CD8-positive, alpha-beta memory T cell (primary cell): ENCODE measurements at regions not wholly inside any gene's neighbourhood (a gene's known extent, or its start where the extent isn't known, plus 50 kb on each side); places are given as distances from the start of the nearest gene placed in this dataset.
"Not testable (repeated sequence)": the region's sequence is repeated elsewhere in the genome, so short reads cannot be mapped to it uniquely, and the experiment has no call there.

Experiments
- CTCF ChIA-PET: fragments of 350-600 bp; sonication (Branson Sonifier 250); formaldehyde crosslinking; loops from one replicate; lab custom pipeline; 2021; ENCODE audit warnings: antibody characterized with exemption; lab: Charles Lee
- POLR2A ChIA-PET: fragments of 350-600 bp; sonication (Branson Sonifier 250); formaldehyde crosslinking; loops from one replicate; lab custom pipeline; 2021; ENCODE audit warnings: antibody characterized with exemption; lab: Charles Lee
- DNase-seq, 5 donors: peaks; one replicate each; pipeline versions ENCODE4 v3.0.0 to v3.0.0-alpha.2; 2020 to 2022; ENCODE audit warnings: mixed read lengths in 1 of 5
- H3K27ac ChIP-seq: one replicate; pipeline ENCODE4 v1.7.0; 2013; ENCODE audit warnings: low read depth, mild to moderate bottlenecking, low read length, moderate library complexity
- H3K27me3 ChIP-seq: 2 replicates; pipeline ENCODE4 v1.7.0; 2013; ENCODE audit warnings: low read length, mild to moderate bottlenecking; ENCODE audit not compliant: insufficient read depth, poor library complexity, severe bottlenecking
- H3K36me3 ChIP-seq: 2 replicates; pipeline ENCODE4 v1.7.0; 2013; ENCODE audit warnings: mild to moderate bottlenecking, low read length, moderate library complexity; ENCODE audit not compliant: insufficient read depth
- H3K4me1 ChIP-seq: 2 replicates; pipeline ENCODE4 v1.7.0; 2013; ENCODE audit warnings: mild to moderate bottlenecking, low read length, moderate library complexity; ENCODE audit not compliant: insufficient read depth
- H3K4me3 ChIP-seq: 2 replicates; pipeline ENCODE4 v1.7.0; 2013; ENCODE audit warnings: mild to moderate bottlenecking, low read length
- H3K9me3 ChIP-seq: 2 replicates; pipeline ENCODE4 v1.7.0; 2013; ENCODE audit warnings: mild to moderate bottlenecking, low read length
- H3K27ac Mint-ChIP-seq, 8 donors: one replicate each; pipeline ENCODE4 v1.8.0; 2020 to 2021; ENCODE audit warnings: mixed read lengths in 8 of 8, mild to moderate bottlenecking in 6 of 8, inconsistent platforms in 3 of 8, moderate library complexity in 3 of 8
- H3K27me3 Mint-ChIP-seq, 2 donors: one replicate each; pipeline ENCODE4 v1.8.0; 2020 to 2021; ENCODE audit warnings: mixed read lengths in 2 of 2, mild to moderate bottlenecking in 1 of 2, moderate library complexity in 1 of 2
- H3K36me3 Mint-ChIP-seq, 3 donors: one replicate each; pipeline ENCODE4 v1.8.0; 2020 to 2021; ENCODE audit warnings: mixed read lengths in 3 of 3, inconsistent platforms in 1 of 3, mild to moderate bottlenecking in 1 of 3
- H3K4me1 Mint-ChIP-seq, 3 donors: one replicate each; pipeline ENCODE4 v1.8.0; 2020 to 2021; ENCODE audit warnings: mixed read lengths in 3 of 3, inconsistent platforms in 1 of 3, mild to moderate bottlenecking in 1 of 3
- H3K4me3 Mint-ChIP-seq, 7 donors: one replicate each; pipeline ENCODE4 v1.8.0; 2020 to 2021; ENCODE audit warnings: mixed read lengths in 7 of 7, mild to moderate bottlenecking in 6 of 7, moderate library complexity in 4 of 7, inconsistent platforms in 2 of 7
- H3K9me3 Mint-ChIP-seq, 5 donors: one replicate each; pipeline ENCODE4 v1.8.0; 2020 to 2022; ENCODE audit warnings: mixed read lengths in 5 of 5, mild to moderate bottlenecking in 3 of 5, moderate library complexity in 2 of 5, inconsistent platforms in 1 of 5

DNA sequence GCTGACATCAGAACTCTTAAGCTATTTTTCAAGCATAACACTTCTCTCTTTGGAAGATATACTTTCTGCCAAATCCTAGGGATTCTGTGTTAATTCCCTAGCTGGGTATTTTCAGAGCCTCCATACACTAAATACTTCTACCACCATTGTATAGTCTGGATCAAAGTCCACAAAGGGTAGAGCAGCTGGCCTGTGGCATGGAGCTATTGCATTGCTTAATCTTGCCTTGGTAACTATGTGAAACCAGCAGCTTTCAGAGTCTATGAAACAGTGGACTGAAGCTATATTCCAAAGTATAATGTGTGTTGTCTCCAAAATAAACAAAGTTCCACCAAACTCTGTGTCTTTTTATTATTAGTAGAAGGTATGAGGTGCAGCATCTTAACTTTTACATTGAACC is 296.9 kb upstream of the CDH19 start:
- no peaks in the 10 kb centered on the region for H3K4me1 ChIP-seq
- no peak overlapping the region for H3K27ac Mint-ChIP-seq
- no peak overlapping the region for H3K27ac ChIP-seq
- H3K27me3 ChIP-seq, result no peaks in the 10 kb centered on the region
- H3K36me3 ChIP-seq, result no peaks in the 10 kb centered on the region
- no peaks in the 10 kb centered on the region for H3K27me3 Mint-ChIP-seq
- H3K36me3 Mint-ChIP-seq, result no peaks in the 10 kb centered on the region
- DNase-seq, result no peak
- H3K4me3 ChIP-seq, result no peak overlapping the region
- H3K9me3 ChIP-seq, result no peaks in the 10 kb centered on the region
- H3K4me3 Mint-ChIP-seq, result no peak overlapping the region
- H3K4me1 Mint-ChIP-seq, result no peaks in the 10 kb centered on the region
- peaks cover 0 to 12% (median 2%) of the 10 kb centered on the region in 5 donors for H3K9me3 Mint-ChIP-seq
- POLR2A ChIA-PET, result no interaction called here
- CTCF ChIA-PET, result no interaction called here

DNA sequence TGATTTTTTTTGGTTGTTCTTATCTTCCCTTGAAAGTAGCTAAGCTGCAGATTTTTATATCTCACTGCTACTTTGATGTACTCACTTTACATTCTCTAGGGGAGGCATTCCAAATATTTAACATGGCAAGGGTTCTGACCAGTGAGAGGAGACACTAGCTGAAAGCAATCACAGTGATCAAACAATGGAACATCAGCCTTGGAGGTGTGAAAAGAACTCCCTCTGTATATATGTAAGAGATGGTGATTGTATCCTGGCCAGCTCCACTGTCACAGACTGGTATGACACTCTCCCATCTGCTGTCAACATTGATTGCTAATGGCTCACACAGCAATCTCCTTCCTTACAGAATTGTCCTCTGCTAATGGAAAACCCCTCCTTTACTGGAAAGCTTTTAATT is 291.7 kb upstream of the CDH19 start:
- no peak for DNase-seq
- no peaks in the 10 kb centered on the region for H3K4me1 Mint-ChIP-seq
- CTCF ChIA-PET, result no interaction called here
- H3K4me3 ChIP-seq, result no peak overlapping the region
- H3K27me3 Mint-ChIP-seq, result no peaks in the 10 kb centered on the region
- no peaks in the 10 kb centered on the region for H3K9me3 ChIP-seq
- no peaks in the 10 kb centered on the region for H3K4me1 ChIP-seq
- H3K4me3 Mint-ChIP-seq, result no peak overlapping the region
- no peaks in the 10 kb centered on the region for H3K36me3 Mint-ChIP-seq
- peaks cover 0 to 12% (median 2%) of the 10 kb centered on the region in 5 donors for H3K9me3 Mint-ChIP-seq
- no peaks in the 10 kb centered on the region for H3K36me3 ChIP-seq
- H3K27me3 ChIP-seq, result no peaks in the 10 kb centered on the region
- H3K27ac Mint-ChIP-seq, result no peak overlapping the region
- H3K27ac ChIP-seq, result no peak overlapping the region
- POLR2A ChIA-PET, result no interaction called here

DNA sequence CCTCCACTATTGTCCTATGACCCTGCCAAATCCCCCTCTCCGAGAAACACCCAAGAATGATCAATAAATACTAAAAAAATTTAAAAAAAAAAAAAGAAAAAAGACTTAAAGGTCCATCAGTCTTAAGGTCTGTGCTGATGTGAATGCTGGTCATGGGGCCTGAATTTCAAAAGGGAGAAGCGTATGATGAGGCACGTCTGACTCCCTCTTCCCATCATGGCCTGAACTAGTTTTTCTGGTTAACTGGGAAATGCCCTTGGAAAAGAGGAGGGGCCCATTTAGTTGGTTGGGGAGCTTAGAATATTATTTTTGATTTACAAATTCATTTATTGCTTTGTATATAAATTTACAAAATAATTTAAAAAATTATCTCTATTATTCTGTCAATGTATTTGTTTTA is 291.0 kb upstream of the CDH19 start:
- Histone ChIP-seq H3K27ac (no peak overlapping the region), H3K9me3 (no peaks in the 10 kb centered on the region), H3K4me3 (no peak overlapping the region), H3K36me3 (no peaks in the 10 kb centered on the region), H3K4me1 (no peaks in the 10 kb centered on the region), H3K27me3 (no peaks in the 10 kb centered on the region)
- H3K4me3 Mint-ChIP-seq, result no peak overlapping the region
- H3K27ac Mint-ChIP-seq, result no peak overlapping the region
- H3K9me3 Mint-ChIP-seq, result peaks cover 0 to 12% (median 2%) of the 10 kb centered on the region in 5 donors
- no peaks in the 10 kb centered on the region for H3K36me3 Mint-ChIP-seq
- DNase-seq, result no peak
- POLR2A ChIA-PET, result no interaction called here
- no peaks in the 10 kb centered on the region for H3K27me3 Mint-ChIP-seq
- no peaks in the 10 kb centered on the region for H3K4me1 Mint-ChIP-seq
- CTCF ChIA-PET, result no interaction called here

DNA sequence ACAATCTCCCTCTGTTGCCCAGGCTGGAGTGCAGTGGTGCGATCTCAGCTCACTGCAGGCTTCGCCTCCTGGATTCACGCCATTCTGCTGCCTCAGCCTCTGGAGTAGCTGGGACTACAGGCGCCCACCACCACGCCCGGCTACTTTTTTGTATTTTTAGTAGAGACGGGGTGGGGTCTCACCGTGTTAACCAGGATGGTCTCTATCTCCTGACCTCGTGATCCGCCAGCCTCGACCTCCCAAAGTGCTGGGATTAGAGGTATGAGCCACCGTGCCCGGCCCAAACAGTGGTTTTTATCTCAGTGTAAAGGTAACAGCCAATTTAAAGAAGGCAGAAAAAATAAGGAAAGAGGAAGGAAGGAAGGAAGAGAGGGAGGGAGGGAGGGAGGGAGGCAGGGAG is 288.5 kb upstream of the CDH19 start:
- H3K27me3 Mint-ChIP-seq, H3K9me3 ChIP-seq, H3K4me1 Mint-ChIP-seq, H3K4me3 Mint-ChIP-seq, CTCF ChIA-PET, H3K27ac ChIP-seq, H3K27me3 ChIP-seq, H3K36me3 ChIP-seq, H3K36me3 Mint-ChIP-seq, H3K9me3 Mint-ChIP-seq, H3K4me1 ChIP-seq, H3K27ac Mint-ChIP-seq, DNase-seq, POLR2A ChIA-PET, H3K4me3 ChIP-seq: not testable (repeated sequence)

DNA sequence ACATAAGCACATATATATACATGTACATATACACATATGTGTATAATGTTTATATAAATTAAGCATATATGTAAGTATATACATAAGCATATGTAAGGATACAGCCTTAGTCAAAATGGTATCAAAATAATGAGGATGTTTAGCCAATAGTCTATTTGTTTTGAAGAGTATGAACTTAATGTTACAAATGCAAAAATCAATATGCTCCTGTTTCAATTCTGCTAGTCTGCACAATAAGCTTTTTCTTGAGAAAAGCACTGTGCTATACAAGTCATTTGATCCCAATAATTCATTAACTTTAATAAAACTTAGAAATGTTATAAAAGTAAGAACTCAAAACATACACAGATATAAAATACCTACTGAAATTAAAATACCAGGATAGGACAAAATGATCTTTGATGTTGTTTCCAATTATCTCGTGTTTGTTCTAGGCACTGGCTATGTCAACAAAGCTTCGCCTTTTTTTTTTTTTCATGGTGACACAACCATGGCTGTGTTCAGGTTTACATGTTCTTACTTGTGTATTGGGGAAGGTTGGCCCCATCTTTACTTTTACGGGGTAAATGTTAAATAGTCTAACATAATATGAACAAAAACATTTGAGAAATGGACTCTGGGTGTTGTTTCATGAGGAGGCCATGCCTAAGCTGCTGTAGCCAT is 271.1 kb upstream of the CDH19 start:
- no peaks in the 10 kb centered on the region for H3K27me3 Mint-ChIP-seq
- H3K27me3 ChIP-seq, result no peaks in the 10 kb centered on the region
- ChIA-PET CTCF (no interaction called here), POLR2A (no interaction called here)
- no peak overlapping the region for H3K4me3 ChIP-seq
- H3K9me3 ChIP-seq, result no peaks in the 10 kb centered on the region
- no peaks in the 10 kb centered on the region for H3K36me3 Mint-ChIP-seq
- H3K4me3 Mint-ChIP-seq, result no peak overlapping the region
- no peaks in the 10 kb centered on the region for H3K4me1 ChIP-seq
- DNase-seq, result no peak
- H3K4me1 Mint-ChIP-seq, result no peaks in the 10 kb centered on the region
- no peak overlapping the region for H3K27ac Mint-ChIP-seq
- H3K36me3 ChIP-seq, result no peaks in the 10 kb centered on the region
- H3K27ac ChIP-seq, result no peak overlapping the region
- peaks cover 0 to 5% (median 0%) of the 10 kb centered on the region in 5 donors for H3K9me3 Mint-ChIP-seq

DNA sequence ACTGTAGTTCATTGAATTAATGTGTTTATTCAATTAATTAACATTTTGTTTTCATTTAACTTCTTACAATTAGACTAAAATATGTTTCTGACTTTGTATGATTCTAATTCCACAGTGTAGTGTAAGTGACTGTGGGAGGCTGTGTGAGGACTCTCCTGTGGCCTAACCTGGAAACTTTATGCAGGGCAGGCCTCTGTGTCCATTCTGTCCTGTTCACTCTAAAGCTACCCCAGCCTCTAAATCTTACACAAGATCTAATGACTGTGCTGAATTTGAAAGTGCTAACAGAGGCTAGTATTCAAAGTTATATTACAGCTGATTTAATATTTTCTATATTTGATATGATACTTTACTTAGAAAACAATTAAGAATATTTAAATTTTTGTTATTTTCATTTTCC is 270.5 kb upstream of the CDH19 start:
- Histone ChIP-seq H3K27ac (no peak overlapping the region), H3K4me3 (no peak overlapping the region), H3K27me3 (no peaks in the 10 kb centered on the region), H3K36me3 (no peaks in the 10 kb centered on the region), H3K9me3 (no peaks in the 10 kb centered on the region), H3K4me1 (no peaks in the 10 kb centered on the region)
- Mint-ChIP-seq H3K4me3 (no peak overlapping the region), H3K27me3 (no peaks in the 10 kb centered on the region), H3K9me3 (peaks cover 0 to 10% (median 2%) of the 10 kb centered on the region in 5 donors), H3K4me1 (no peaks in the 10 kb centered on the region), H3K36me3 (no peaks in the 10 kb centered on the region), H3K27ac (no peak overlapping the region)
- POLR2A ChIA-PET, result no interaction called here
- CTCF ChIA-PET, result no interaction called here
- DNase-seq, result no peak

DNA sequence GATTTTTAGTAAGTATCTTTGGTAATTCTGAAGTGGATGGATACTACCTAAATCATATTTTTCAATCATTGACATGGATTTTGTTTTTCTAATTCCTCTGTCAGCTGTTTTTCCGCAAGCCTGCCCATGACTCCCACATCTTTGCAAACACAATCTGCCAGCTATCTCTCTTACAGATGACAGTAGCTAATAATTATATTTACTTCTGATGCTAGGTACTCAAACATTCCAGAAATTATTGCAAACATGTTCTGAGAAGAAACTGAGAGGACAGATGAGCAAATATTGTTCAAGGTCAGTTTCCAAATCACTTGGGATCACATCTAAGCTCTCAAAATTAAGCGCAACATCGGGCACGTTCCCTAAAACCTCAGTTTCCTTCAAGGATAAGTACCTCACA is 270.0 kb upstream of the CDH19 start:
- no peaks in the 10 kb centered on the region for H3K36me3 Mint-ChIP-seq
- H3K9me3 ChIP-seq, result no peaks in the 10 kb centered on the region
- DNase-seq, result no peak
- H3K36me3 ChIP-seq, result no peaks in the 10 kb centered on the region
- H3K9me3 Mint-ChIP-seq, result peaks cover 0 to 15% (median 2%) of the 10 kb centered on the region in 5 donors
- no peaks in the 10 kb centered on the region for H3K27me3 ChIP-seq
- CTCF ChIA-PET, result no interaction called here
- no peak overlapping the region for H3K27ac Mint-ChIP-seq
- no peaks in the 10 kb centered on the region for H3K4me1 Mint-ChIP-seq
- no peak overlapping the region for H3K4me3 ChIP-seq
- H3K4me3 Mint-ChIP-seq, result no peak overlapping the region
- no peak overlapping the region for H3K27ac ChIP-seq
- POLR2A ChIA-PET, result no interaction called here
- no peaks in the 10 kb centered on the region for H3K4me1 ChIP-seq
- no peaks in the 10 kb centered on the region for H3K27me3 Mint-ChIP-seq

DNA sequence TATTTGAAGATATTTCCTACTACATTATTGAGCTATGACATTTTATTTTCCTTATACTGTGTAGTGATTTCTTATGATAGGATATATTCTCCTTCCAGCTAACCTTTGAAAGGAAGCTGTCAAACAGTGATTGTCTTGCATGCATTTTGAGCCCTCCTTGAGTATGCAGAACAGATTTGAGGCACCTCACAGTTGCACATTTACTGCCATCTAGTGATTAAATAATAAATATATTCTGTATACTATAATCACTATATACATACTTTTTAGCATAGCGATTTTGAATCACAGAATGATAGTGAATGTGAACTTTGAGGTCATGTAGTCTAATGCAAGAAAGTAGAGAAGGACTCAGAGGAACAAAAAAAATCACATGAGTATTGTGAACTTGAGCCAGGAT is 268.4 kb upstream of the CDH19 start:
- no peaks in the 10 kb centered on the region for H3K9me3 ChIP-seq
- Mint-ChIP-seq H3K27me3 (no peaks in the 10 kb centered on the region), H3K4me3 (no peak overlapping the region), H3K27ac (no peak overlapping the region), H3K9me3 (peaks cover 0 to 15% (median 2%) of the 10 kb centered on the region in 5 donors), H3K4me1 (no peaks in the 10 kb centered on the region), H3K36me3 (no peaks in the 10 kb centered on the region)
- H3K27me3 ChIP-seq, result no peaks in the 10 kb centered on the region
- H3K4me3 ChIP-seq, result no peak overlapping the region
- ChIA-PET POLR2A (no interaction called here), CTCF (no interaction called here)
- no peaks in the 10 kb centered on the region for H3K4me1 ChIP-seq
- H3K36me3 ChIP-seq, result no peaks in the 10 kb centered on the region
- H3K27ac ChIP-seq, result no peak overlapping the region
- no peak for DNase-seq

DNA sequence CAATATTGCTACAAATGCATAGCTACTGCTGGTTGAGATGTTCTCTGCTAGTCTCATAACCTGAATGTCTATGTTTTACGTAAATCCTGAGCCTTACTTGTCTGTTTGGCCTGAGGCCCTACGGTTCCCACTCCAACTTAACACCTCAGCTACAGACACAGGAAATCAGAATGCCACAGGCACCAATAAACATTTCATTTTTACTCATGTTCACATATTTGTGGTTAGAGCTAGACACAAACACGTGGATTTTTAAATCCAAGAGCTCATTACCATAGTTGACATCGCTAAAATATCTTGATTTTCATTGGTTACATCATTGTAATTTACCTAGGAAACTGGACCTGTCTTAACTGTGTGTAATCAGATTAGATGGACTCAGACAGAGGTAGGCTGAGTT is 263.8 kb upstream of the CDH19 start:
- H3K36me3 Mint-ChIP-seq, result no peaks in the 10 kb centered on the region
- H3K27ac Mint-ChIP-seq, result no peak overlapping the region
- Histone ChIP-seq H3K4me1 (no peaks in the 10 kb centered on the region), H3K27ac (no peak overlapping the region), H3K9me3 (no peaks in the 10 kb centered on the region), H3K27me3 (no peaks in the 10 kb centered on the region), H3K36me3 (no peaks in the 10 kb centered on the region), H3K4me3 (no peak overlapping the region)
- no peaks in the 10 kb centered on the region for H3K4me1 Mint-ChIP-seq
- CTCF ChIA-PET, result no interaction called here
- H3K9me3 Mint-ChIP-seq, result peaks cover 0 to 11% (median 2%) of the 10 kb centered on the region in 5 donors
- DNase-seq, result no peak
- no peak overlapping the region for H3K4me3 Mint-ChIP-seq
- no peaks in the 10 kb centered on the region for H3K27me3 Mint-ChIP-seq
- POLR2A ChIA-PET, result no interaction called here
